DMS53 treated with DMSO at 0.1 percent for 48 hours (cell line): ENCODE measurements at regions not wholly inside any gene's neighbourhood (a gene's known extent, or its start where the extent isn't known, plus 50 kb on each side); places are given as distances from the start of the nearest gene placed in this dataset.

Source experiments
- DNase-seq: peaks from one replicate; lab custom pipeline; 2025; ENCODE audit not compliant: unreplicated experiment; lab: John Stamatoyannopoulos, UW

- DNase-seq: no peak
Observed at GRCh38 chr15:79656151-79657000, 224.2 kb downstream of the MINAR1 start.

- DNase-seq: no peak
Observed at GRCh38 chr15:79657722-79658121, 225.6 kb downstream of the MINAR1 start.

- DNase-seq: no peak
Observed at GRCh38 chr15:79659691-79660090, 227.6 kb downstream of the MINAR1 start.

GRCh38 chr15:79661411-79661810 lies 229.3 kb downstream of the MINAR1 start:
- no peak for DNase-seq

GRCh38 chr15:79673416-79674123 lies 223.2 kb downstream of the MTHFS start:
- DNase-seq: no peak

GRCh38 chr15:79674124-79674465 lies 222.7 kb downstream of the MTHFS start:
- DNase-seq: no peak

GRCh38 chr15:79675982-79676381 lies 220.8 kb downstream of the MTHFS start:
- no peak for DNase-seq

- DNase-seq: no peak
Observed at GRCh38 chr15:79676621-79677020, 220.2 kb downstream of the MTHFS start.

GRCh38 chr15:79677241-79677640 lies 219.6 kb downstream of the MTHFS start:
- DNase-seq: no peak

- DNase-seq: no peak
Observed at GRCh38 chr15:79678032-79678701, 218.6 kb downstream of the MTHFS start.

- no peak for DNase-seq
Observed at GRCh38 chr15:79680720-79681119, 216.1 kb downstream of the MTHFS start.

- no peak for DNase-seq
Observed at GRCh38 chr15:79682285-79682684, 214.5 kb downstream of the MTHFS start.

- no peak for DNase-seq
Observed at GRCh38 chr15:79682851-79683288, 213.9 kb downstream of the MTHFS start.

GRCh38 chr15:79689030-79689429 lies 207.8 kb downstream of the MTHFS start:
- no peak for DNase-seq

GRCh38 chr15:79700951-79701480 lies 195.8 kb downstream of the MTHFS start:
- no peak for DNase-seq

GRCh38 chr15:79702621-79703020 lies 194.2 kb downstream of the MTHFS start:
- DNase-seq: no peak

- no peak for DNase-seq
Observed at GRCh38 chr15:79721256-79721655, 175.6 kb downstream of the MTHFS start.

- DNase-seq: no peak
Observed at GRCh38 chr15:79724312-79724711, 172.5 kb downstream of the MTHFS start.

- no peak for DNase-seq
Observed at GRCh38 chr15:79724804-79725203, 172.0 kb downstream of the MTHFS start.

GRCh38 chr15:79728867-79729266 lies 167.9 kb downstream of the MTHFS start:
- no peak for DNase-seq

- DNase-seq: no peak
Observed at GRCh38 chr15:79736435-79737000, 160.3 kb downstream of the MTHFS start.
